Heart left ventricle (tissue), 16 donors: ENCODE measurements at regions not wholly inside any gene's neighbourhood (a gene's known extent, or its start where the extent isn't known, plus 50 kb on each side); places are given as distances from the start of the nearest gene placed in this dataset.

Experiments
- ATAC-seq, 4 donors: fragments of 200-7000 bp; cut with Tn5 transposase; one replicate each; pipeline ENCODE4 v1.9.1; 2020 to 2022; ENCODE audit warnings: moderate library complexity in 4 of 4, mild to moderate bottlenecking in 3 of 4, moderate number of reproducible peaks in 1 of 4
- DNase-seq, 5 donors: peaks; one replicate each; pipeline ENCODE4 v3.0.0-alpha.2; 2020
- H3K27ac ChIP-seq, 12 donors: fragments of 200-600 bp; sonication (generic) in 4 of 12; one replicate each; pipeline versions ENCODE4 v1.5.0 to v1.8.0; 2016 to 2022; ENCODE audit warnings: mild to moderate bottlenecking in 2 of 12
- H3K27me3 ChIP-seq, 9 donors: fragments of 200-600 bp; sonication (generic) in 2 of 9; one replicate each; pipeline versions ENCODE4 v1.5.1 to v1.8.0; 2016 to 2022; ENCODE audit warnings: mild to moderate bottlenecking in 3 of 9
- H3K36me3 ChIP-seq, 9 donors: fragments of 200-600 bp; sonication (generic) in 2 of 9; one replicate each; pipeline versions ENCODE4 v1.5.0 to v1.8.0; 2018 to 2022; ENCODE audit warnings: mild to moderate bottlenecking in 2 of 9
- H3K4me1 ChIP-seq, 12 donors: fragments of 200-600 bp; sonication (generic) in 4 of 12; one replicate each; pipeline versions ENCODE4 v1.5.0 to v1.8.0; 2016 to 2022; ENCODE audit warnings: mild to moderate bottlenecking in 3 of 12
- H3K4me3 ChIP-seq, 12 donors: fragments of 200-600 bp; sonication (generic) in 4 of 12; one replicate each; pipeline versions ENCODE4 v1.5.0 to v1.8.0; 2017 to 2022; ENCODE audit warnings: mild to moderate bottlenecking in 9 of 12, moderate library complexity in 4 of 12
- H3K9me3 ChIP-seq, 12 donors: fragments of 200-600 bp; sonication (generic) in 4 of 12; one replicate each; pipeline versions ENCODE4 v1.5.0 to v1.8.0; 2016 to 2022; ENCODE audit warnings: mild to moderate bottlenecking in 1 of 12
- POLR2A ChIP-seq, 2 donors: fragments of 450-650 bp; IDR thresholded peaks; one replicate each; pipeline ENCODE4 v1.6.1; 2017; ENCODE audit warnings: antibody characterized with exemption in 2 of 2, mild to moderate bottlenecking in 2 of 2, moderate library complexity in 2 of 2
- WGBS, 4 donors: extraction: QIAGEN DNeasy Blood & Tissue Kit in 2 of 4; methylation state at CpG; one replicate each; pipeline versions ENCODE4 v1.1.5 to v1.1.7; 2013 to 2018; 5-methylcytosine and 5-hydroxymethylcytosine counted together
- intact Hi-C, 10 donors: fragments of 100-400 bp; cut with DNase I; formaldehyde crosslinking; loops; one replicate each; pipeline versions ENCODE4 v1.11.1 to v1.14.2; 2022
- TF ChIP-seq, protein P1 (sequence below), 12 donors: fragments of 200-600 bp; sonication (generic) in 4 of 12; IDR thresholded peaks; one replicate each; pipeline versions ENCODE4 v1.5.0 to v1.8.0; 2018 to 2022; ENCODE audit warnings: antibody characterized with exemption in 12 of 12, mild to moderate bottlenecking in 5 of 12
- donor health status: ischemic (EF 13 %, LVEDD 7.1; RV severe dilation, severe dysfunction).
- donor health status: healthy with polysubstance abuse.
- donor health status: DM: no; HTN: yes; CAD: no.
- donor health status: DM: no; HTN: no; CAD: no.
- donor health status: ischemic (EF 25% LVEDD 6.9; RV normal size, moderate dysfunction).
- donor health status: ischemic (EF 25% LVEDD 5.7; RV mildly dilated, moderate dysfunction).
- donor health status: healthy.
- donor health status: DM: yes; HTN: yes; CAD: no.
- donor health status: ischemic (EF 35%, LVEDD 5.7; RV mildly dilated, moderate dysfunction).
- donor health status: nonischemic (EF 11% LVEDD 7.7; RV severe dilation, severe dysfunction).
- donor health status: DM: yes; HTN: yes; CAD: no.
- donor health status: PGD.
- donor health status: ischemic (EF 29% LVEDD 5.4; RV normal size, mild dysfunction).
- donor health status: nonischemic (EF 23%, LVEDD 6.1; RV moderate dilation, normal function).

- Histone ChIP-seq H3K36me3 (no peaks in the 10 kb centered on the region), H3K4me3 (no peak overlapping the region), H3K9me3 (peaks cover 0 to 7% (median 0%) of the 10 kb centered on the region in 12 donors), H3K27me3 (no peaks in the 10 kb centered on the region), H3K4me1 (no peaks in the 10 kb centered on the region), H3K27ac (no peak overlapping the region)
- no peak for ATAC-seq
- WGBS, 4 donors = 62 to 79% (median 71%) methylated on average over 2 of the region's 2 CpGs
- no peak for TF ChIP-seq POLR2A (IDR thresholded peaks at IDR 0.05)
- TF ChIP-seq, protein P1, sequence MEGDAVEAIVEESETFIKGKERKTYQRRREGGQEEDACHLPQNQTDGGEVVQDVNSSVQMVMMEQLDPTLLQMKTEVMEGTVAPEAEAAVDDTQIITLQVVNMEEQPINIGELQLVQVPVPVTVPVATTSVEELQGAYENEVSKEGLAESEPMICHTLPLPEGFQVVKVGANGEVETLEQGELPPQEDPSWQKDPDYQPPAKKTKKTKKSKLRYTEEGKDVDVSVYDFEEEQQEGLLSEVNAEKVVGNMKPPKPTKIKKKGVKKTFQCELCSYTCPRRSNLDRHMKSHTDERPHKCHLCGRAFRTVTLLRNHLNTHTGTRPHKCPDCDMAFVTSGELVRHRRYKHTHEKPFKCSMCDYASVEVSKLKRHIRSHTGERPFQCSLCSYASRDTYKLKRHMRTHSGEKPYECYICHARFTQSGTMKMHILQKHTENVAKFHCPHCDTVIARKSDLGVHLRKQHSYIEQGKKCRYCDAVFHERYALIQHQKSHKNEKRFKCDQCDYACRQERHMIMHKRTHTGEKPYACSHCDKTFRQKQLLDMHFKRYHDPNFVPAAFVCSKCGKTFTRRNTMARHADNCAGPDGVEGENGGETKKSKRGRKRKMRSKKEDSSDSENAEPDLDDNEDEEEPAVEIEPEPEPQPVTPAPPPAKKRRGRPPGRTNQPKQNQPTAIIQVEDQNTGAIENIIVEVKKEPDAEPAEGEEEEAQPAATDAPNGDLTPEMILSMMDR (IDR thresholded peaks at IDR 0.05) = no peak
- intact Hi-C loops = no loop called here
- DNase-seq = no peak
Measured at GRCh38 chr12:83408851-83409250, 722.1 kb downstream of the TMTC2 start.

- Histone ChIP-seq H3K4me1 (no peaks in the 10 kb centered on the region), H3K27ac (no peak overlapping the region), H3K27me3 (no peaks in the 10 kb centered on the region), H3K4me3 (no peak overlapping the region), H3K36me3 (no peaks in the 10 kb centered on the region), H3K9me3 (peaks cover 0 to 7% (median 0%) of the 10 kb centered on the region in 12 donors)
- intact Hi-C loops = no loop called here
- DNase-seq (no peak), ATAC-seq (no peak)
- 48 to 59% (median 56%) methylated on average over 2 of the region's 2 CpGs for WGBS, 4 donors
- TF ChIP-seq, protein P1 (IDR thresholded peaks at IDR 0.05) = no peak
- no peak for TF ChIP-seq POLR2A (IDR thresholded peaks at IDR 0.05)
Measured at GRCh38 chr12:83408146-83408545, 721.4 kb downstream of the TMTC2 start.

GRCh38 chr12:83404521-83404920 lies 717.8 kb downstream of the TMTC2 start:
- intact Hi-C loops = no loop called here
- peaks cover 0 to 7% (median 0%) of the 10 kb centered on the region in 12 donors for H3K9me3 ChIP-seq
- ATAC-seq (no peak), DNase-seq (no peak)
- H3K36me3 ChIP-seq = no peaks in the 10 kb centered on the region
- no peak overlapping the region for H3K4me3 ChIP-seq
- H3K27ac ChIP-seq = no peak overlapping the region
- 90% methylated on average over 3 of the region's 3 CpGs for WGBS, 4 donors
- no peaks in the 10 kb centered on the region for H3K27me3 ChIP-seq
- TF ChIP-seq, protein P1 (IDR thresholded peaks at IDR 0.05) = no peak
- no peak for TF ChIP-seq POLR2A (IDR thresholded peaks at IDR 0.05)
- no peaks in the 10 kb centered on the region for H3K4me1 ChIP-seq

GRCh38 chr12:83390186-83390585 lies 703.5 kb downstream of the TMTC2 start:
- intact Hi-C loops = no loop called here
- H3K36me3 ChIP-seq = no peaks in the 10 kb centered on the region
- no peaks in the 10 kb centered on the region for H3K9me3 ChIP-seq
- no peaks in the 10 kb centered on the region for H3K27me3 ChIP-seq
- no peak for TF ChIP-seq POLR2A (IDR thresholded peaks at IDR 0.05)
- TF ChIP-seq, protein P1 (IDR thresholded peaks at IDR 0.05) = no peak
- WGBS, 4 donors = 70 to 78% (median 75%) methylated on average over 3 of the region's 3 CpGs
- H3K4me1 ChIP-seq = no peaks in the 10 kb centered on the region
- no peak overlapping the region for H3K4me3 ChIP-seq
- no peak for ATAC-seq
- H3K27ac ChIP-seq = no peak overlapping the region
- DNase-seq = no peak
